H9 (cell line): ENCODE measurements at regions not wholly inside any gene's neighbourhood (a gene's known extent, or its start where the extent isn't known, plus 50 kb on each side); places are given as distances from the start of the nearest gene placed in this dataset.

ENCODE experiments used
- DNase-seq: peaks from one replicate; pipeline ENCODE4 v3.0.0-alpha.2; 2017
- H2AFZ ChIP-seq: one replicate; pipeline ENCODE4 v1.6.1; 2013; ENCODE audit warnings: mild to moderate bottlenecking, low read length, control low read depth, moderate library complexity
- H2AK5ac ChIP-seq: 2 replicates; pipeline ENCODE4 v1.6.1; 2013; ENCODE audit warnings: low read length, control low read depth, mixed read lengths; ENCODE audit not compliant: insufficient read length
- H2BK120ac ChIP-seq: one replicate; pipeline ENCODE4 v1.6.1; 2013; ENCODE audit warnings: low read depth, mild to moderate bottlenecking, low read length, control low read depth, inconsistent platforms; ENCODE audit not compliant: poor library complexity, severe bottlenecking
- H2BK12ac ChIP-seq: 2 replicates; pipeline ENCODE4 v1.6.1; 2013; ENCODE audit warnings: low read length, control low read depth, mixed read lengths, low read depth; ENCODE audit not compliant: insufficient read length
- H2BK15ac ChIP-seq: 2 replicates; pipeline ENCODE4 v1.6.1; 2013; ENCODE audit warnings: low read depth, low read length, control low read depth
- H2BK20ac ChIP-seq: one replicate; pipeline ENCODE4 v1.6.1; 2013; ENCODE audit warnings: low read depth, mild to moderate bottlenecking, low read length, control low read depth, inconsistent platforms; ENCODE audit not compliant: poor library complexity, severe bottlenecking
- H2BK5ac ChIP-seq: 2 replicates; pipeline ENCODE4 v1.6.1; 2013; ENCODE audit warnings: low read length, control low read depth, mixed read lengths; ENCODE audit not compliant: insufficient read length
- H3K14ac ChIP-seq: 2 replicates; pipeline ENCODE4 v1.6.1; 2013; ENCODE audit warnings: low read length, control low read depth; ENCODE audit not compliant: insufficient read depth
- H3K18ac ChIP-seq: 2 replicates; pipeline ENCODE4 v1.6.1; 2013; ENCODE audit warnings: low read depth, mild to moderate bottlenecking, mixed read lengths, low read length, control low read depth; ENCODE audit not compliant: insufficient read length
- H3K23ac ChIP-seq: 2 replicates; pipeline ENCODE4 v1.6.1; 2013; ENCODE audit warnings: low read length, control low read depth, mixed read lengths, low read depth; ENCODE audit not compliant: insufficient read length
- H3K23me2 ChIP-seq: 2 replicates; pipeline ENCODE4 v1.6.1; 2013; ENCODE audit warnings: low read depth, mild to moderate bottlenecking, mixed read lengths, low read length, control low read depth; ENCODE audit not compliant: insufficient read length, poor library complexity, severe bottlenecking
- H3K27ac ChIP-seq: 2 replicates; pipeline ENCODE4 v1.5.1; 2013; ENCODE audit warnings: low read length, control low read depth, mixed read lengths, low read depth; ENCODE audit not compliant: insufficient read length
- H3K27me3 ChIP-seq: 2 replicates; pipeline ENCODE4 v1.6.1; 2013; ENCODE audit warnings: low read length, control low read depth, inconsistent platforms; ENCODE audit not compliant: insufficient read depth
- H3K4ac ChIP-seq: 2 replicates; pipeline ENCODE4 v1.6.1; 2013; ENCODE audit warnings: low read depth, mild to moderate bottlenecking, control low read depth, inconsistent platforms, low read length, moderate library complexity
- H3K4me1 ChIP-seq: 2 replicates; pipeline ENCODE4 v1.6.1; 2013; ENCODE audit warnings: low read length, control low read depth, inconsistent platforms; ENCODE audit not compliant: insufficient read depth
- H3K4me2 ChIP-seq: 2 replicates; pipeline ENCODE4 v1.6.1; 2013; ENCODE audit warnings: low read length, control low read depth, mixed read lengths; ENCODE audit not compliant: insufficient read length, insufficient read depth
- H3K56ac ChIP-seq: 2 replicates; pipeline ENCODE4 v1.6.1; 2013; ENCODE audit warnings: low read depth, mild to moderate bottlenecking, mixed read lengths, low read length, control low read depth; ENCODE audit not compliant: insufficient read length
- H3K79me1 ChIP-seq: 2 replicates; pipeline ENCODE4 v1.6.1; 2013; ENCODE audit warnings: low read depth, mild to moderate bottlenecking, moderate library complexity, low read length, control low read depth, inconsistent platforms; ENCODE audit not compliant: insufficient read depth, poor library complexity, severe bottlenecking
- H3K79me2 ChIP-seq: 2 replicates; pipeline ENCODE4 v1.6.1; 2013; ENCODE audit warnings: low read length, control low read depth, inconsistent platforms; ENCODE audit not compliant: insufficient read depth
- H3K9ac ChIP-seq: 2 replicates; pipeline ENCODE4 v1.6.1; 2013; ENCODE audit warnings: low read length, control low read depth, mixed read lengths; ENCODE audit not compliant: insufficient read length; ENCODE audit errors: extremely low read depth
- H3K9me3 ChIP-seq: one replicate; pipeline ENCODE4 v1.6.1; 2013; ENCODE audit warnings: low read depth, low read length, inconsistent platforms; ENCODE audit not compliant: control insufficient read depth
- H3T11ph ChIP-seq: one replicate; pipeline ENCODE4 v1.6.1; 2013; ENCODE audit warnings: mild to moderate bottlenecking, low read length, control low read depth, inconsistent platforms
- H4K20me1 ChIP-seq: one replicate; pipeline ENCODE4 v1.6.1; 2013; ENCODE audit not compliant: control insufficient read depth, insufficient read length, insufficient read depth
- H4K5ac ChIP-seq: 2 replicates; pipeline ENCODE4 v1.6.1; 2013; ENCODE audit warnings: low read depth, mild to moderate bottlenecking, mixed read lengths, low read length, control low read depth; ENCODE audit not compliant: insufficient read length
- H4K8ac ChIP-seq: replicated peaks from 2 replicates; pipeline ENCODE4 v1.6.1; 2013; ENCODE audit warnings: low read length, control low read depth, mixed read lengths, low read depth; ENCODE audit not compliant: insufficient read length
- H4K91ac ChIP-seq: 2 replicates; pipeline ENCODE4 v1.6.1; 2013; ENCODE audit warnings: low read depth, mild to moderate bottlenecking, moderate library complexity, mixed read lengths, low read length, control low read depth; ENCODE audit not compliant: insufficient read length
- H3K27ac Mint-ChIP-seq, 3 experiments: 2 replicates in 2 of 3; 3 replicates in 1 of 3; pipeline ENCODE4 v1.8.0; 2020 to 2021; ENCODE audit warnings: mixed read lengths in 3 of 3, mild to moderate bottlenecking in 1 of 3, moderate library complexity in 1 of 3
- H3K27me3 Mint-ChIP-seq: 2 replicates; pipeline ENCODE4 v1.8.0; 2021; ENCODE audit warnings: low read depth, mild to moderate bottlenecking, moderate library complexity, mixed read lengths
- H3K36me3 Mint-ChIP-seq, 3 experiments: 2 replicates in 2 of 3; 3 replicates in 1 of 3; pipeline ENCODE4 v1.8.0; 2020 to 2021; ENCODE audit warnings: low read depth in 3 of 3, mixed read lengths in 3 of 3; ENCODE audit not compliant: insufficient read depth in 1 of 3
- H3K4me1 Mint-ChIP-seq, 2 experiments: 2 replicates each; pipeline ENCODE4 v1.8.0; 2020; ENCODE audit warnings: mixed read lengths in 2 of 2
- H3K4me3 Mint-ChIP-seq, 2 experiments: 2 replicates in 1 of 2; 3 replicates in 1 of 2; pipeline ENCODE4 v1.8.0; 2020 to 2021; ENCODE audit warnings: mild to moderate bottlenecking in 2 of 2, mixed read lengths in 2 of 2, moderate library complexity in 1 of 2
- H3K9me3 Mint-ChIP-seq, 2 experiments: 2 replicates in 1 of 2; 3 replicates in 1 of 2; pipeline ENCODE4 v1.8.0; 2020; ENCODE audit warnings: mild to moderate bottlenecking in 2 of 2, mixed read lengths in 2 of 2, moderate library complexity in 1 of 2
- WGBS: extraction: QIAGEN DNeasy Blood & Tissue Kit; methylation state at CpG from one replicate; pipeline ENCODE4 v1.1.7; 2013; ENCODE audit warnings: missing lambda C conversion rate, low lambda C conversion rate, mixed read lengths; ENCODE audit not compliant: insufficient read length; ENCODE audit errors: extremely low coverage; 5-methylcytosine and 5-hydroxymethylcytosine counted together
- TF ChIP-seq, protein P1 (sequence below): fragments of 200-600 bp; sonication (generic); conservative IDR thresholded peaks from 3 replicates; pipeline ENCODE4 v1.8.0; 2021; ENCODE audit warnings: antibody characterized with exemption, mild to moderate bottlenecking

DNA sequence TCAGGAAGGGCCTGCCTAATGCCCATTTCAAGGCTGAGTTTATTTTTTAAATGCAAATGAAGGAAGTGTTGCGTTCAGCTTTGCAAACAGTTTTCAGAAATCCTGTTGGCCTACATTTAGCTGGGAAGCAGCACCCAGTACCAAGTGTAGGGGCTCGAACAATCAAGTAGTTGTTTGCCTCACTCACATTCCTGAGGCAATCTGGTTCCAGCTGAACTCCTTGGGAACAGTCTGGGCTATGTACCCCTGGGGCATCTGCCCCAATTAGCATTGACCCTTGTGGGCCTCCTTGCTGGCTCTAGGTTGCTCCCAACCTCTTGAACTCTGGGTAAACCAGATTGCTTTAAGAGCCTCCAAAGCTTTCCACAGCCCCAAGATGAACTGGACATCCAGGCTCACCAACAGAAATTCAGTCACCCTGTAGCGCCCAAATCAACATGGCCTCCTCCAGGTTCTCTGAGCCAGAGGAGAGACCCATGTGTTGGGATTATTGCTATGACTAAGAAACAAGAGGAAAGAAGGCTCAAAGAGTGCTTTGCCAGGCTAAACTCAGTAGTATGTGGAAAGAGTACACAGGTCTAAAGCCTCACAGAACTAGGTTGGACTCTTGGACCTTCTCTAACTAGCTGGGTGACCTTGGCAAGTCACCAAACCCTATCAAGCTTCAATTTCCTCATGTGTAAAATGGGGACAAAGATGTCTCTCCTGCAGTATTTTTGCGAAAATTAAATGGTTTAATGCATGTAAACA is 532.7 kb downstream of the SOX2 start:
- H3K27me3 ChIP-seq, result no peaks in the 10 kb centered on the region
- WGBS, result no CpG with 5 or more reads among the region's 4 CpGs
- H3K18ac ChIP-seq, result no peak overlapping the region
- Mint-ChIP-seq H3K36me3 (peaks cover 0 to 1% (median 0%) of the 10 kb centered on the region in 3 experiments; a peak in 2 of 7 replicates), H3K27me3 (no peaks in the 10 kb centered on the region; the same call in 1 of the 2 replicates), H3K4me3 (no peak overlapping the region), H3K9me3 (no peaks in the 10 kb centered on the region; a peak in 1 of 5 replicates), H3K27ac (no peak overlapping the region), H3K4me1 (peaks cover 10 to 13% of the 10 kb centered on the region in 2 experiments)
- H2AK5ac ChIP-seq, result no peak overlapping the region
- H4K20me1 ChIP-seq, result no peaks in the 10 kb centered on the region
- H3K9me3 ChIP-seq, result no peaks in the 10 kb centered on the region
- H4K5ac ChIP-seq, result no peak overlapping the region
- H3K4me1 ChIP-seq, result peaks cover 6% of the 10 kb centered on the region; the same call in 1 of the 2 replicates
- H3K23ac ChIP-seq, result no peak overlapping the region
- H3K9ac ChIP-seq, result no peak overlapping the region
- H2BK12ac ChIP-seq, result no peak overlapping the region
- H3K23me2 ChIP-seq, result no peaks in the 10 kb centered on the region
- H3K4me2 ChIP-seq, result no peak overlapping the region
- H4K91ac ChIP-seq, result no peak overlapping the region
- DNase-seq, result no peak
- TF ChIP-seq, protein P1, sequence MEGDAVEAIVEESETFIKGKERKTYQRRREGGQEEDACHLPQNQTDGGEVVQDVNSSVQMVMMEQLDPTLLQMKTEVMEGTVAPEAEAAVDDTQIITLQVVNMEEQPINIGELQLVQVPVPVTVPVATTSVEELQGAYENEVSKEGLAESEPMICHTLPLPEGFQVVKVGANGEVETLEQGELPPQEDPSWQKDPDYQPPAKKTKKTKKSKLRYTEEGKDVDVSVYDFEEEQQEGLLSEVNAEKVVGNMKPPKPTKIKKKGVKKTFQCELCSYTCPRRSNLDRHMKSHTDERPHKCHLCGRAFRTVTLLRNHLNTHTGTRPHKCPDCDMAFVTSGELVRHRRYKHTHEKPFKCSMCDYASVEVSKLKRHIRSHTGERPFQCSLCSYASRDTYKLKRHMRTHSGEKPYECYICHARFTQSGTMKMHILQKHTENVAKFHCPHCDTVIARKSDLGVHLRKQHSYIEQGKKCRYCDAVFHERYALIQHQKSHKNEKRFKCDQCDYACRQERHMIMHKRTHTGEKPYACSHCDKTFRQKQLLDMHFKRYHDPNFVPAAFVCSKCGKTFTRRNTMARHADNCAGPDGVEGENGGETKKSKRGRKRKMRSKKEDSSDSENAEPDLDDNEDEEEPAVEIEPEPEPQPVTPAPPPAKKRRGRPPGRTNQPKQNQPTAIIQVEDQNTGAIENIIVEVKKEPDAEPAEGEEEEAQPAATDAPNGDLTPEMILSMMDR, result no peak
- no peak overlapping the region for H2BK120ac ChIP-seq
- no peak overlapping the region for H2BK5ac ChIP-seq
- H3K14ac ChIP-seq, result no peak overlapping the region
- H3K79me1 ChIP-seq, result no peaks in the 10 kb centered on the region
- H4K8ac ChIP-seq, result no peak overlapping the region
- H3K4ac ChIP-seq, result no peak overlapping the region
- no peak overlapping the region for H3K27ac ChIP-seq
- H2AFZ ChIP-seq, result no peak overlapping the region
- H2BK15ac ChIP-seq, result no peak overlapping the region
- H2BK20ac ChIP-seq, result no peak overlapping the region
- no peak overlapping the region for H3T11ph ChIP-seq
- no peaks in the 10 kb centered on the region for H3K79me2 ChIP-seq
- H3K56ac ChIP-seq, result no peak overlapping the region
